Fibroblast of the aortic adventitia (primary cell): ENCODE measurements at regions not wholly inside any gene's neighbourhood (a gene's known extent, or its start where the extent isn't known, plus 50 kb on each side); places are given as distances from the start of the nearest gene placed in this dataset.

Experiments used
- DNase-seq: peaks from one replicate; pipeline ENCODE4 v3.0.0-alpha.2; 2010; ENCODE audit warnings: low read depth
- H3K4me3 ChIP-seq: 2 replicates; pipeline ENCODE4 v1.5.1; 2011; ENCODE audit warnings: low read depth, mild to moderate bottlenecking, control low read depth, low read length, moderate library complexity
- CTCF ChIP-seq: IDR thresholded peaks from 2 replicates; pipeline ENCODE4 v1.5.1; 2011; ENCODE audit warnings: mild to moderate bottlenecking, low read length, control low read depth, inconsistent platforms; ENCODE audit not compliant: insufficient read depth

GRCh38 chr5:17147170-17147569 is 70.3 kb upstream of the BASP1 start:
- DNase-seq, result no peak
- TF ChIP-seq CTCF, result no peak
- no peak overlapping the region for H3K4me3 ChIP-seq

GRCh38 chr5:17147617-17148016 is 69.8 kb upstream of the BASP1 start:
- no peak overlapping the region for H3K4me3 ChIP-seq
- no peak for TF ChIP-seq CTCF
- peak; percentile 86 for DNase-seq

- DNase-seq, result no peak
- TF ChIP-seq CTCF, result no peak
- H3K4me3 ChIP-seq, result no peak overlapping the region
These were observed 69.0 kb upstream of the BASP1 start for GRCh38 chr5:17148481-17148880.

- no peak overlapping the region for H3K4me3 ChIP-seq
- TF ChIP-seq CTCF, result no peak
- DNase-seq, result no peak
These were observed 67.6 kb upstream of the BASP1 start for GRCh38 chr5:17149786-17150185.

- H3K4me3 ChIP-seq, result no peak overlapping the region
- TF ChIP-seq CTCF, result no peak
- DNase-seq, result no peak
These were observed 66.9 kb upstream of the BASP1 start for GRCh38 chr5:17150531-17150930.

GRCh38 chr5:17151686-17152085 is 65.7 kb upstream of the BASP1 start:
- no peak for DNase-seq
- no peak for TF ChIP-seq CTCF
- H3K4me3 ChIP-seq, result no peak overlapping the region

GRCh38 chr5:17154211-17154996 is 63.0 kb upstream of the BASP1 start:
- TF ChIP-seq CTCF, result no peak
- peak; percentile 77 for DNase-seq
- H3K4me3 ChIP-seq, result no peak overlapping the region
